AG09309 (cell line): ENCODE measurements at regions not wholly inside any gene's neighbourhood (a gene's known extent, or its start where the extent isn't known, plus 50 kb on each side); places are given as distances from the start of the nearest gene placed in this dataset.

ENCODE experiments used
- DNase-seq: peaks from one replicate; pipeline ENCODE4 v3.0.0-alpha.2; 2010; ENCODE audit warnings: low read depth
- H3K4me3 ChIP-seq: 2 replicates; pipeline ENCODE4 v1.5.1; 2011; ENCODE audit warnings: mild to moderate bottlenecking, low read depth, low read length, moderate library complexity; ENCODE audit not compliant: control insufficient read depth
- TF ChIP-seq, protein P1 (sequence below): IDR thresholded peaks from 2 replicates; pipeline ENCODE4 v1.5.1; 2011; ENCODE audit warnings: mild to moderate bottlenecking, low read depth, low read length, inconsistent platforms; ENCODE audit not compliant: insufficient read depth, control insufficient read depth; ENCODE audit errors: missing control alignments

DNA sequence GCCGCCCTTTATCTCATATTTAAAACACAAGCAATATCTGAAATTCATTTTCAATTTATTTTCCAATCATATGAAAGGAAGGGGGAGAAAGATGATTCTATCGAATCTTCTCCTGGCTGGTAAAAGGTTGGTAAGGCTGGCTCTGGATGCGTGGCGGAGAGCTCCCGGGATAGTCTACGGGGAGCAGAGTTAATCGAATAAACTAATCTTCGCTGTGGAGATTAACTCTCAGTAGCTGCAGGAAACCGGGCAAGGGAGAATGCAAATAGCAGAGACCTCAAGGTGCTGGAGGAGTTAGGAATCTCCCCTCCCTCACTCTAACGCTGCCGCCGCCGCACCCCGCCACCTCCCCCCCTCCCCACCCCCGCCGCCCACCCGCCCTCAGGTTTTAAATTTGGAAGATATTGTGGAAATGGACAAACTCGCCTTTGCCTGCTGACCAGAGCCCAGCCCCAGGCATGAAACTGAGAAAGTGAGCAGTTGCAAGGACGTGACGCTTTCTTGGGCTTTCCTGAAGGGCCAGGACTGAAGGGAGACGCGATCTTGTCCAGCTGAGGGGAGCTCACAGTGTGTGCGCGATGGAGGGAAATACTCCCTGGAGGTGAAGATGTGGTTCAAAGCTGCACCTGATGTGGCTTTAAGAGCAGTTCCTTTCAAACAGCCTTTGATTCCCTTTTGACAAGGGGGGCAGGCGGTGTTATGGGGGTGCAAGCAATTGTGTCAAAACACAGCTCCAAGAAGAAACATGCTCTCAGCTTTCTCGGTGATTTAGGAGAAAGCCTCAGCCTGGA, 308.2 kb upstream of the IRX3 start:
- no peak overlapping the region for H3K4me3 ChIP-seq
- no peak for DNase-seq
- TF ChIP-seq, protein P1, sequence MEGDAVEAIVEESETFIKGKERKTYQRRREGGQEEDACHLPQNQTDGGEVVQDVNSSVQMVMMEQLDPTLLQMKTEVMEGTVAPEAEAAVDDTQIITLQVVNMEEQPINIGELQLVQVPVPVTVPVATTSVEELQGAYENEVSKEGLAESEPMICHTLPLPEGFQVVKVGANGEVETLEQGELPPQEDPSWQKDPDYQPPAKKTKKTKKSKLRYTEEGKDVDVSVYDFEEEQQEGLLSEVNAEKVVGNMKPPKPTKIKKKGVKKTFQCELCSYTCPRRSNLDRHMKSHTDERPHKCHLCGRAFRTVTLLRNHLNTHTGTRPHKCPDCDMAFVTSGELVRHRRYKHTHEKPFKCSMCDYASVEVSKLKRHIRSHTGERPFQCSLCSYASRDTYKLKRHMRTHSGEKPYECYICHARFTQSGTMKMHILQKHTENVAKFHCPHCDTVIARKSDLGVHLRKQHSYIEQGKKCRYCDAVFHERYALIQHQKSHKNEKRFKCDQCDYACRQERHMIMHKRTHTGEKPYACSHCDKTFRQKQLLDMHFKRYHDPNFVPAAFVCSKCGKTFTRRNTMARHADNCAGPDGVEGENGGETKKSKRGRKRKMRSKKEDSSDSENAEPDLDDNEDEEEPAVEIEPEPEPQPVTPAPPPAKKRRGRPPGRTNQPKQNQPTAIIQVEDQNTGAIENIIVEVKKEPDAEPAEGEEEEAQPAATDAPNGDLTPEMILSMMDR = no peak

DNA sequence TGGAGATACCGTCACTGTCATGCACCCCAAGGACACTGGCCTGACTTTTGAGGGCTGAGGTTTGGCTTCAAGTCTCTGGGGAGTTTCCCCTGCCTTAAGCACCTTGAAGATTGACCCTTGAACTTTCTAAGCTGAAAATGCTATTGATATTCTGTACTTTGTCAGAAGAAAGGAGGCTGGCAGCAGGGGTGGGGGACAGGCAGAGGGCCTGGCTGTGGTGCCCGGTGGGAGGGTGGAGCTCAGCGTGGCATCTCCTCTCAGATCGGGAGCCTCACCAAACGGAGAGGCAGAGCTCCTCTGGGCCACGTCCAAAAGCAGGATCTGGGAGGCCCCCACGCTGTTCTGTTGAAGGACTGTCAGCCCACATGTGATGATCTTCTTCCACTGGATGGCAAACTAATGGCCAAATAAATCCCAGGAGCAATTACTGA, 305.2 kb upstream of the IRX3 start:
- no peak overlapping the region for H3K4me3 ChIP-seq
- TF ChIP-seq, protein P1 = no peak
- no peak for DNase-seq

DNA sequence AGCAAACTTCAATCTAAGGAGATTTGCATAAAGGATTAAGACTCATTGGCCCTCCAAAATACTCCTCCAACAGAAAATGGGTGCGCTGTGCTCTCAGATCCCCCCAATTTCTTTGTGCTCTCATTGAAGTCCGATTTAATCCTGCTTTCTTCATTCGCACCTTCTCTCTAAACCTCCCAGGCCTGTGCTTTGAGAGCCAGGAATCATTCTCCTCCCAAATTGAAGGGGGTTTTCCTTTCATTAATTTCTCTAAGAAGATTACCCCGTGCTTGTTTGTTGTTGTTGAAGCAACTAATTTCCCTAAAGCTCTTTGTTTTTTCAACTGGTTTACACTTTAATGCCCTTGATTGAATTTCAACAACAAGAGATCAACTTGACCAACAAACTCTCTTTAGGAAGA, 304.2 kb upstream of the IRX3 start:
- no peak for DNase-seq
- H3K4me3 ChIP-seq = no peak overlapping the region
- TF ChIP-seq, protein P1 = no peak

DNA sequence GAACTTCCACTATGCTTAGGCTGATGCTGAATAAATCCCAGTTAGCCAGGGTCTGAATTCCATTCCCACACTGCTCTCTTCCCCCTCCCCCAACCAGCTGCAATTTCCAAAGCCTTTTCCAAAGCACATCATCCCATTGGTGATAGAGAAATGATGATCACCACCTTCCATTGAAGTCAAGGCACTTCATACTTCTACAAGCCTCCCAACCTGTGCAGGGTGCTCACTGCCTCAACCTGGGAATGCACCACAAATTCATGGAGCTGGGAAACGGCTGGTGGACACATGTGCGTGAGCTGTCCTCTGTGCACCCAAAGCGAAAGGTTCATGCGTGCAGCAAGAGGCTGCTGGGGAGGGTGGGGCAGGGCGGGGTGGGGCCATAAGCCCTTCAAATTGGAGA, 302.7 kb upstream of the IRX3 start:
- no peak overlapping the region for H3K4me3 ChIP-seq
- TF ChIP-seq, protein P1 = no peak
- no peak for DNase-seq

DNA sequence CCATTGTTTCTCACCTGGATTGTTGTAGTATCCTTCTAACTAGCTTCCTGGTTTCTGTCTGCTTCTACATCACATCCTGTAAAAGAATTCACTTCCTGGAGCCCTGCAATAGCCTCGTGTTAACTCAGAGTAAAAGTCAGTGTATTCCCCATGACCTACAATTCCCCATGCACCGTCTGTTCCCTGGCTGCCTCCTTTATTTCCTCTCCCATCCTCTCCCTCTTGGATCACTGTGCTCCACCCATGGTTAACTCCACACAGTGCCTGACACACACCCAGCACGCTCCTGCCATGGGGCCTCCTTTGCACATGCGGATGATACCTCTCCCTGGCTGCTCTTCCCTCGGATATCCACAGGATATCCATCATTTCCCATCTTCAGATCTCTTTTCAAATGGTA, 301.4 kb upstream of the IRX3 start:
- DNase-seq = no peak
- no peak overlapping the region for H3K4me3 ChIP-seq
- TF ChIP-seq, protein P1 = no peak

DNA sequence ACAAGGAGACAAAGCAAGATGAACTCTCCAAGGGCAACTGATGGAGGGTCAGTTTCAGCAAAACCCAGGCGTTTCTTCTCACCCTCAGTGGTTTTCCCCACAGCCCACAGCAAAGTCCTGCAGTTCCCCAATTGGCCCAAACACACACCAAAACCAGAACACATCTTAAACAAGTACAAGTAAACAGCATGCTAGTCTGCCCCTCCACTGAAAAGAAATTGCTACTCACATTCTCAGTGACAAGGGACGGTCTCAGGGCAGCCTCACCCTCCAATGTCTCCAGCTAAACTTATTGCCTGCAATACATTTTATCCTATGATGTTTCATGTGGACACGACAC, 300.6 kb upstream of the IRX3 start:
- TF ChIP-seq, protein P1 = no peak
- DNase-seq = no peak
- H3K4me3 ChIP-seq = no peak overlapping the region
